DND-41 (cell line): ENCODE measurements at regions not wholly inside any gene's neighbourhood (a gene's known extent, or its start where the extent isn't known, plus 50 kb on each side); places are given as distances from the start of the nearest gene placed in this dataset.

Experiments
- ATAC-seq: fragments of 200-7000 bp; cut with Tn5 transposase; 3 replicates; pipeline ENCODE4 v1.9.1; 2021; ENCODE audit warnings: low read depth; ENCODE audit not compliant: insufficient read depth
- DNase-seq: peaks from one replicate; pipeline ENCODE4 v3.0.0-alpha.2; 2020
- H2AFZ ChIP-seq: 2 replicates; pipeline ENCODE4 v1.6.0; 2012; ENCODE audit warnings: low read depth, low read length
- H3K27ac ChIP-seq: 2 replicates; pipeline ENCODE4 v1.5.1; 2012; ENCODE audit warnings: low read length, inconsistent platforms
- H3K27me3 ChIP-seq: fragments of 200-600 bp; sonication (generic); 2 replicates; pipeline ENCODE4 v1.6.0; 2012; ENCODE audit warnings: low read length, mild to moderate bottlenecking, inconsistent platforms; ENCODE audit not compliant: insufficient read depth, poor library complexity
- H3K36me3 ChIP-seq: 2 replicates; pipeline ENCODE4 v1.5.1; 2012; ENCODE audit warnings: low read length, inconsistent platforms; ENCODE audit not compliant: insufficient read depth
- H3K4me1 ChIP-seq: 2 replicates; pipeline ENCODE4 v1.5.1; 2012; ENCODE audit warnings: mild to moderate bottlenecking, low read length; ENCODE audit not compliant: insufficient read depth
- H3K4me2 ChIP-seq: 2 replicates; pipeline ENCODE4 v1.6.0; 2012; ENCODE audit warnings: mild to moderate bottlenecking, moderate library complexity, low read length, inconsistent platforms; ENCODE audit not compliant: insufficient read depth
- H3K4me3 ChIP-seq, 2 experiments: fragments of 200-600 bp in 1 of 2; shearing (Covaris generic) in 1 of 2; 2 replicates each; pipeline ENCODE4 v1.5.1; 2012 to 2016; ENCODE audit warnings: inconsistent platforms in 2 of 2, low read length in 2 of 2, mild to moderate bottlenecking in 2 of 2, low read depth in 1 of 2, moderate library complexity in 1 of 2
- H3K79me2 ChIP-seq: 2 replicates; pipeline ENCODE4 v1.6.0; 2012; ENCODE audit warnings: low read length, inconsistent platforms; ENCODE audit not compliant: insufficient read depth
- H3K9ac ChIP-seq: 2 replicates; pipeline ENCODE4 v1.6.0; 2012; ENCODE audit warnings: low read depth, mild to moderate bottlenecking, inconsistent platforms, low read length, moderate library complexity
- H3K9me3 ChIP-seq: 2 replicates; pipeline ENCODE4 v1.5.1; 2012; ENCODE audit warnings: low read length, moderate library complexity, mild to moderate bottlenecking, inconsistent platforms; ENCODE audit not compliant: insufficient read depth, severe bottlenecking
- H4K20me1 ChIP-seq: 2 replicates; pipeline ENCODE4 v1.6.0; 2012; ENCODE audit warnings: low read length; ENCODE audit not compliant: insufficient read depth
- EZH2 ChIP-seq: IDR thresholded peaks from 3 replicates; pipeline ENCODE4 v1.6.1; 2012; ENCODE audit warnings: borderline replicate concordance, low read depth, mild to moderate bottlenecking, moderate library complexity, low read length, inconsistent platforms; ENCODE audit not compliant: severe bottlenecking
- TF ChIP-seq, protein P1 (sequence below): IDR thresholded peaks from 2 replicates; pipeline ENCODE4 v1.5.1; 2012; ENCODE audit warnings: borderline replicate concordance, low read length, moderate library complexity, mild to moderate bottlenecking; ENCODE audit not compliant: poor library complexity, severe bottlenecking; ENCODE audit errors: extremely low read depth

GRCh38 chr11:110818032-110818687 lies 105.9 kb upstream of the ARHGAP20 start:
- TF ChIP-seq EZH2: no peak
- TF ChIP-seq, protein P1, sequence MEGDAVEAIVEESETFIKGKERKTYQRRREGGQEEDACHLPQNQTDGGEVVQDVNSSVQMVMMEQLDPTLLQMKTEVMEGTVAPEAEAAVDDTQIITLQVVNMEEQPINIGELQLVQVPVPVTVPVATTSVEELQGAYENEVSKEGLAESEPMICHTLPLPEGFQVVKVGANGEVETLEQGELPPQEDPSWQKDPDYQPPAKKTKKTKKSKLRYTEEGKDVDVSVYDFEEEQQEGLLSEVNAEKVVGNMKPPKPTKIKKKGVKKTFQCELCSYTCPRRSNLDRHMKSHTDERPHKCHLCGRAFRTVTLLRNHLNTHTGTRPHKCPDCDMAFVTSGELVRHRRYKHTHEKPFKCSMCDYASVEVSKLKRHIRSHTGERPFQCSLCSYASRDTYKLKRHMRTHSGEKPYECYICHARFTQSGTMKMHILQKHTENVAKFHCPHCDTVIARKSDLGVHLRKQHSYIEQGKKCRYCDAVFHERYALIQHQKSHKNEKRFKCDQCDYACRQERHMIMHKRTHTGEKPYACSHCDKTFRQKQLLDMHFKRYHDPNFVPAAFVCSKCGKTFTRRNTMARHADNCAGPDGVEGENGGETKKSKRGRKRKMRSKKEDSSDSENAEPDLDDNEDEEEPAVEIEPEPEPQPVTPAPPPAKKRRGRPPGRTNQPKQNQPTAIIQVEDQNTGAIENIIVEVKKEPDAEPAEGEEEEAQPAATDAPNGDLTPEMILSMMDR: no peak
- H3K9ac ChIP-seq: no peak overlapping the region
- no peaks in the 10 kb centered on the region for H3K27me3 ChIP-seq
- DNase-seq (no peak), ATAC-seq (no peak)
- no peak overlapping the region for H3K27ac ChIP-seq
- no peaks in the 10 kb centered on the region for H3K9me3 ChIP-seq
- H2AFZ ChIP-seq: no peak overlapping the region
- no peak overlapping the region for H3K4me3 ChIP-seq
- H3K4me2 ChIP-seq: no peak overlapping the region
- no peaks in the 10 kb centered on the region for H4K20me1 ChIP-seq
- no peaks in the 10 kb centered on the region for H3K36me3 ChIP-seq
- no peaks in the 10 kb centered on the region for H3K4me1 ChIP-seq
- H3K79me2 ChIP-seq: no peaks in the 10 kb centered on the region

DNA sequence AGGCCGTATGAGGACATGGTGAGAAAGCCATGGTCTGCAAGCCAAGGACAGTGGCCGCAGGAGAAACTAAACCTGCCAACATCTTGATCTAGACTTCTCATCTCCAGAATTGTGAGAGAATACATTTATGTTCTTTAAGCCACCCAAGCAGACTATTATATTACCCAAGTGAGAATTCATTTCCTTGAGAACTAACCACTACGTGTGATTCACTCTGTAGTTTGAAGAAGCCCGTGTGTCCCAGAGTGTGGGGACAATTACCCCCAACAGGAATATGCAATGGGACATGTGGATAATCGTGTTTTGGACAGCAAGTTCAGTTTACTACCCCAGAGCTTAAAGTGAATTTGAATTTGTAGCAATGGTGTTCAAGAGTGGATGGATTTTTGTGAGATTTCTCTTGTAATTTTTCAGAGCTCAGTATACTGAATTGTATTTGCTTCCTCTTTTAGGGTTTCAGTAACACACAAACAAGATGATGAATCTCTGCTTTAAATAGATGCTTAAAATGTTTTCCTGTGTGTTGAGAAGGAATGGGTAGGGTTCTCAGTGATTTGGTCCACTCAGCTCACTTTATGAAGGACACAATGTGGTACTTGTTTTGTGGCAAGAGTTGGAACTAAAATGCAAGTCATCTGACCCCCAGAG lies 100.0 kb upstream of the ARHGAP20 start:
- H3K36me3 ChIP-seq: no peaks in the 10 kb centered on the region
- ATAC-seq: no peak

GRCh38 chr11:110809417-110810199 lies 97.4 kb upstream of the ARHGAP20 start:
- Histone ChIP-seq H3K36me3 (no peaks in the 10 kb centered on the region), H3K4me2 (no peak overlapping the region), H3K9ac (no peak overlapping the region), H2AFZ (no peak overlapping the region), H3K9me3 (no peaks in the 10 kb centered on the region), H3K4me1 (no peaks in the 10 kb centered on the region), H3K4me3 (no peak overlapping the region), H4K20me1 (no peaks in the 10 kb centered on the region), H3K79me2 (no peaks in the 10 kb centered on the region), H3K27me3 (no peaks in the 10 kb centered on the region), H3K27ac (no peak overlapping the region)
- no peak for ATAC-seq
- DNase-seq: no peak
- TF ChIP-seq, protein P1: no peak
- TF ChIP-seq EZH2: no peak

More for the DNA sequence above, 100.0 kb upstream of the ARHGAP20 start:
- H3K79me2 ChIP-seq: no peaks in the 10 kb centered on the region
- H3K4me2 ChIP-seq: no peak overlapping the region
- TF ChIP-seq, protein P1: no peak
- no peak for TF ChIP-seq EZH2
- H3K4me1 ChIP-seq: no peaks in the 10 kb centered on the region
- no peaks in the 10 kb centered on the region for H3K9me3 ChIP-seq
- H3K27ac ChIP-seq: no peak overlapping the region
- DNase-seq: no peak
- no peak overlapping the region for H3K9ac ChIP-seq
- H3K4me3 ChIP-seq: no peak overlapping the region
- H4K20me1 ChIP-seq: no peaks in the 10 kb centered on the region
- no peak overlapping the region for H2AFZ ChIP-seq
- no peaks in the 10 kb centered on the region for H3K27me3 ChIP-seq
